ENCODE measurements at regions not wholly inside any gene's neighbourhood (a gene's known extent, or its start where the extent isn't known, plus 50 kb on each side); places are given as distances from the start of the nearest gene placed in this dataset.

- TF ChIP-seq CTCF (IDR thresholded peaks at IDR 0.05; ENCODE audit: insufficient read depth, low read depth, low read length) (no peak), EZH2 (IDR thresholded peaks at IDR 0.05; ENCODE audit: insufficient read depth, low read length) (no peak)
Observed at GRCh38 chr11:70597751-70598625, 199.7 kb downstream of the CTTN start.
